HG03558 (cell line): ENCODE measurements at regions not wholly inside any gene's neighbourhood (a gene's known extent, or its start where the extent isn't known, plus 50 kb on each side); places are given as distances from the start of the nearest gene placed in this dataset.
"Not testable (repeated sequence)": the region's sequence is repeated elsewhere in the genome, so short reads cannot be mapped to it uniquely, and the experiment has no call there.

Experiments used
- ATAC-seq: cut with Tn5 transposase; IDR thresholded peaks from one replicate; pipeline ENCODE4 v1.9.1; 2021; ENCODE audit warnings: moderate number of reproducible peaks; ENCODE audit not compliant: unreplicated experiment; ENCODE audit errors: extremely low read depth

GRCh38 chr2:138294451-138294850, 207.1 kb upstream of the SPOPL start:
- ATAC-seq: no peak

GRCh38 chr2:138296365-138296764, 205.2 kb upstream of the SPOPL start:
- ATAC-seq: no peak

- ATAC-seq: peak; percentile 45
These were observed 203.3 kb upstream of the SPOPL start for GRCh38 chr2:138298120-138298814.

GRCh38 chr2:138298900-138299299, 202.7 kb upstream of the SPOPL start:
- ATAC-seq: peak; percentile 48

- no peak for ATAC-seq
These were observed 194.9 kb upstream of the SPOPL start for GRCh38 chr2:138306626-138307025.

GRCh38 chr2:138307099-138307498, 194.5 kb upstream of the SPOPL start:
- ATAC-seq: no peak

GRCh38 chr2:138309760-138310159, 191.8 kb upstream of the SPOPL start:
- ATAC-seq: no peak

- no peak for ATAC-seq
These were observed 189.5 kb upstream of the SPOPL start for GRCh38 chr2:138312061-138312460.

- not testable (repeated sequence) for ATAC-seq
These were observed 186.0 kb upstream of the SPOPL start for GRCh38 chr2:138315619-138316018.

GRCh38 chr2:138319616-138320015, 182.0 kb upstream of the SPOPL start:
- ATAC-seq: no peak

- ATAC-seq: no peak
These were observed 180.1 kb upstream of the SPOPL start for GRCh38 chr2:138321458-138321857.

- ATAC-seq: no peak
These were observed 178.0 kb upstream of the SPOPL start for GRCh38 chr2:138323382-138324067.

- no peak for ATAC-seq
These were observed 177.3 kb upstream of the SPOPL start for GRCh38 chr2:138324068-138324771.

GRCh38 chr2:138327967-138328366, 173.6 kb upstream of the SPOPL start:
- ATAC-seq: no peak

- no peak for ATAC-seq
These were observed 172.4 kb upstream of the SPOPL start for GRCh38 chr2:138329162-138329561.

GRCh38 chr2:138329591-138329990, 172.0 kb upstream of the SPOPL start:
- no peak for ATAC-seq

- ATAC-seq: no peak
These were observed 168.4 kb upstream of the SPOPL start for GRCh38 chr2:138333121-138333520.

- no peak for ATAC-seq
These were observed 167.9 kb upstream of the SPOPL start for GRCh38 chr2:138333677-138334076.

- ATAC-seq: no peak
These were observed 167.2 kb upstream of the SPOPL start for GRCh38 chr2:138334323-138334722.

- no peak for ATAC-seq
These were observed 166.5 kb upstream of the SPOPL start for GRCh38 chr2:138335036-138335435.

GRCh38 chr2:138336146-138336545, 165.4 kb upstream of the SPOPL start:
- no peak for ATAC-seq
